Transverse colon (tissue), 4 donors: ENCODE measurements at regions not wholly inside any gene's neighbourhood (a gene's known extent, or its start where the extent isn't known, plus 50 kb on each side); places are given as distances from the start of the nearest gene placed in this dataset.

ENCODE experiments used
- EP300 ChIP-seq: sonication (generic); formaldehyde crosslinking; IDR thresholded peaks from one replicate; pipeline ENCODE4 v1.6.1; 2017; ENCODE audit warnings: antibody characterized with exemption, low read depth
- POLR2A ChIP-seq: fragments of 450-650 bp; IDR thresholded peaks from one replicate; pipeline ENCODE4 v1.6.1; 2016; ENCODE audit warnings: antibody characterized with exemption, mild to moderate bottlenecking, moderate library complexity
- POLR2AphosphoS5 ChIP-seq, 3 donors: sonication (generic); formaldehyde crosslinking; IDR thresholded peaks; one replicate each; pipeline ENCODE4 v1.6.1; 2016; ENCODE audit warnings: antibody characterized with exemption in 3 of 3
- TF ChIP-seq, protein P1 (sequence below), 5 experiments: fragments of 200-600 bp in 3 of 5; fragments of 450-650 bp in 2 of 5; sonication (generic) in 3 of 5; IDR thresholded peaks; 1 replicate in 2 of 5; 2 replicates in 3 of 5; pipeline ENCODE4 v1.5.1; 2016 to 2017; ENCODE audit warnings: antibody characterized with exemption in 5 of 5, inconsistent platforms in 3 of 5, mild to moderate bottlenecking in 2 of 5, moderate library complexity in 1 of 5

DNA sequence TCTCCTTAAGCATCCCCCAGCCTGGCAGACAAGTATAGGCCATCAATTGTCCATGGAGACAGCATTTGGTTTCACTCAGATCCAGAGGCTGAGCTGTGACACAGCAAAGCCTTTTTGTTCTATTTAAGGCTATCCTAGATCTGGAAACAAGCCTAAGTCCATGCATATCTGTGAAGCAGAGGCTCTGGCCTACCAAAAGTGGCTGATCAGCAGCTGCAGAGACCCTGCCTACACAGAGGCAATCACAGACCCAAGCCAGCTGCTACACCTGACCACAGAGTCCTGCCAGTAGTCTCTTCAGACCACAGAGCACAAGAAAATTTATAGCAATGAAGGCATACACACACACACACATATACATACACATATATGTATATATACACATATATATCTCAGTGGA, 501.7 kb upstream of the ARPP21 start:
- TF ChIP-seq, protein P1, sequence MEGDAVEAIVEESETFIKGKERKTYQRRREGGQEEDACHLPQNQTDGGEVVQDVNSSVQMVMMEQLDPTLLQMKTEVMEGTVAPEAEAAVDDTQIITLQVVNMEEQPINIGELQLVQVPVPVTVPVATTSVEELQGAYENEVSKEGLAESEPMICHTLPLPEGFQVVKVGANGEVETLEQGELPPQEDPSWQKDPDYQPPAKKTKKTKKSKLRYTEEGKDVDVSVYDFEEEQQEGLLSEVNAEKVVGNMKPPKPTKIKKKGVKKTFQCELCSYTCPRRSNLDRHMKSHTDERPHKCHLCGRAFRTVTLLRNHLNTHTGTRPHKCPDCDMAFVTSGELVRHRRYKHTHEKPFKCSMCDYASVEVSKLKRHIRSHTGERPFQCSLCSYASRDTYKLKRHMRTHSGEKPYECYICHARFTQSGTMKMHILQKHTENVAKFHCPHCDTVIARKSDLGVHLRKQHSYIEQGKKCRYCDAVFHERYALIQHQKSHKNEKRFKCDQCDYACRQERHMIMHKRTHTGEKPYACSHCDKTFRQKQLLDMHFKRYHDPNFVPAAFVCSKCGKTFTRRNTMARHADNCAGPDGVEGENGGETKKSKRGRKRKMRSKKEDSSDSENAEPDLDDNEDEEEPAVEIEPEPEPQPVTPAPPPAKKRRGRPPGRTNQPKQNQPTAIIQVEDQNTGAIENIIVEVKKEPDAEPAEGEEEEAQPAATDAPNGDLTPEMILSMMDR (IDR thresholded peaks at IDR 0.05), result no peak
- TF ChIP-seq POLR2AphosphoS5 (IDR thresholded peaks at IDR 0.05), result no peak
- no peak for TF ChIP-seq POLR2A
- no peak for TF ChIP-seq EP300
